Gastrocnemius medialis (tissue), 4 donors: ENCODE measurements at regions not wholly inside any gene's neighbourhood (a gene's known extent, or its start where the extent isn't known, plus 50 kb on each side); places are given as distances from the start of the nearest gene placed in this dataset.

Experiments used
- CTCF ChIP-seq, 5 experiments: fragments of 450-650 bp in 3 of 5; fragments of 200-600 bp in 2 of 5; sonication (generic) in 2 of 5; IDR thresholded peaks in 4 of 5; conservative IDR thresholded peaks in 1 of 5; 1 replicate in 4 of 5; 2 replicates in 1 of 5; pipeline ENCODE4 v1.5.1; 2016 to 2019; ENCODE audit warnings: antibody characterized with exemption in 5 of 5, mild to moderate bottlenecking in 3 of 5, moderate library complexity in 3 of 5
- POLR2A ChIP-seq, 2 donors: fragments of 450-650 bp; IDR thresholded peaks; one replicate each; pipeline ENCODE4 v1.6.1; 2017; ENCODE audit warnings: antibody characterized with exemption in 2 of 2, mild to moderate bottlenecking in 2 of 2, moderate library complexity in 2 of 2

GRCh38 chr15:47961401-47962090, 159.2 kb upstream of the SLC24A5 start:
- TF ChIP-seq CTCF (IDR thresholded peaks at IDR 0.05 in 4 of 5, conservative IDR thresholded peaks at IDR 0.05 in 1 of 5) (no peak), POLR2A (IDR thresholded peaks at IDR 0.05) (no peak)
